K562 (cell line): ENCODE measurements at regions not wholly inside any gene's neighbourhood (a gene's known extent, or its start where the extent isn't known, plus 50 kb on each side); places are given as distances from the start of the nearest gene placed in this dataset.

Experiments used
- AFF1 ChIP-seq, 2 experiments: fragments of 450-650 bp; IDR thresholded peaks; 2 replicates each; pipeline ENCODE4 v1.6.1; 2018; ENCODE audit warnings: mild to moderate bottlenecking in 2 of 2, low read depth in 1 of 2; ENCODE audit not compliant: partially characterized antibody in 2 of 2
- ATF1 ChIP-seq, 2 experiments: fragments of 450-650 bp in 1 of 2; IDR thresholded peaks; 2 replicates each; pipeline ENCODE4 v1.6.1; 2016; ENCODE audit warnings: missing compliant biosample characterization in 1 of 2, missing genetic modification characterization in 1 of 2
- BRF2 ChIP-seq: IDR thresholded peaks from 3 replicates; pipeline ENCODE4 v1.6.1; 2011; ENCODE audit warnings: borderline replicate concordance, mild to moderate bottlenecking; ENCODE audit not compliant: insufficient read length, insufficient read depth
- CBX1 ChIP-seq: sonication (generic); IDR thresholded peaks from 2 replicates; pipeline ENCODE4 v1.6.1; 2016; ENCODE audit warnings: antibody characterized with exemption, low read depth, mild to moderate bottlenecking
- EP300 ChIP-seq: IDR thresholded peaks from 2 replicates; pipeline ENCODE4 v1.6.1; 2012; ENCODE audit warnings: low read length, improper control_type of control experiment
- HMBOX1 ChIP-seq: sonication (generic); IDR thresholded peaks from 2 replicates; pipeline ENCODE4 v1.6.1; 2016
- MAFK ChIP-seq: IDR thresholded peaks from 2 replicates; pipeline ENCODE4 v1.6.1; 2011; ENCODE audit warnings: low read length, improper control_type of control experiment
- PHTF2 ChIP-seq: fragments of 250-450 bp; sonication (Bioruptor Pico); IDR thresholded peaks from 2 replicates; pipeline ENCODE4 v1.5.0; 2021; ENCODE audit warnings: mild to moderate bottlenecking
- RFX5 ChIP-seq: IDR thresholded peaks from 2 replicates; pipeline ENCODE4 v1.6.1; 2011; ENCODE audit warnings: low read depth, mild to moderate bottlenecking, improper control_type of control experiment, low read length
- THAP12 ChIP-seq: fragments of 250-450 bp; sonication (Bioruptor Pico); IDR thresholded peaks from 2 replicates; pipeline ENCODE4 v1.9.0; 2021; ENCODE audit warnings: mild to moderate bottlenecking, inconsistent platforms
- ZFP91 ChIP-seq: sonication (generic); formaldehyde crosslinking; IDR thresholded peaks from 2 replicates; pipeline ENCODE4 v1.8.0; 2022; ENCODE audit warnings: mild to moderate bottlenecking, missing genetic modification reagents
- ZNF174 ChIP-seq: fragments of 250-450 bp; sonication (Bioruptor Pico); IDR thresholded peaks from 2 replicates; pipeline ENCODE4 v1.4.0; 2020; ENCODE audit warnings: mild to moderate bottlenecking
- ZNF707 ChIP-seq: fragments of 250-450 bp; sonication (Bioruptor Pico); conservative IDR thresholded peaks from 2 replicates; pipeline ENCODE4 v1.8.0; 2022; ENCODE audit warnings: inconsistent platforms, mild to moderate bottlenecking, moderate library complexity
- ZNF766 ChIP-seq: fragments of 200-800 bp; sonication (Bioruptor generic); conservative IDR thresholded peaks from 2 replicates; pipeline ENCODE4 v1.6.1; 2016; ENCODE audit warnings: missing genetic modification characterization, missing compliant biosample characterization
- TF ChIP-seq, protein P1 (sequence below): fragments of 250-450 bp; sonication (Bioruptor Pico); IDR thresholded peaks from 2 replicates; pipeline ENCODE4 v1.4.0; 2020; ENCODE audit warnings: mild to moderate bottlenecking, moderate library complexity

- TF ChIP-seq ZFP91 (CRISPR knock-in tag), result no peak
- TF ChIP-seq MAFK, result peak; percentile 40; the same call in 1 of the 2 replicates
- TF ChIP-seq BRF2, result no peak
- TF ChIP-seq THAP12, result no peak
- no peak for TF ChIP-seq HMBOX1
- TF ChIP-seq AFF1 (IDR thresholded peaks at IDR 0.05; ENCODE audit: low read depth in 1 of 2, partially characterized antibody in 2 of 2), result no peak
- TF ChIP-seq CBX1, result no peak
- TF ChIP-seq ZNF766 (CRISPR knock-in tag), result no peak
- no peak for TF ChIP-seq RFX5
- TF ChIP-seq ZNF707 (CRISPR knock-in tag), result no peak
- no peak for TF ChIP-seq ATF1 (CRISPR knock-in tag; IDR thresholded peaks at IDR 0.05)
- peak; percentile 33 for TF ChIP-seq ATF1 (tag; IDR thresholded peaks at IDR 0.05)
- no peak for TF ChIP-seq ZNF174
- TF ChIP-seq, protein P1, sequence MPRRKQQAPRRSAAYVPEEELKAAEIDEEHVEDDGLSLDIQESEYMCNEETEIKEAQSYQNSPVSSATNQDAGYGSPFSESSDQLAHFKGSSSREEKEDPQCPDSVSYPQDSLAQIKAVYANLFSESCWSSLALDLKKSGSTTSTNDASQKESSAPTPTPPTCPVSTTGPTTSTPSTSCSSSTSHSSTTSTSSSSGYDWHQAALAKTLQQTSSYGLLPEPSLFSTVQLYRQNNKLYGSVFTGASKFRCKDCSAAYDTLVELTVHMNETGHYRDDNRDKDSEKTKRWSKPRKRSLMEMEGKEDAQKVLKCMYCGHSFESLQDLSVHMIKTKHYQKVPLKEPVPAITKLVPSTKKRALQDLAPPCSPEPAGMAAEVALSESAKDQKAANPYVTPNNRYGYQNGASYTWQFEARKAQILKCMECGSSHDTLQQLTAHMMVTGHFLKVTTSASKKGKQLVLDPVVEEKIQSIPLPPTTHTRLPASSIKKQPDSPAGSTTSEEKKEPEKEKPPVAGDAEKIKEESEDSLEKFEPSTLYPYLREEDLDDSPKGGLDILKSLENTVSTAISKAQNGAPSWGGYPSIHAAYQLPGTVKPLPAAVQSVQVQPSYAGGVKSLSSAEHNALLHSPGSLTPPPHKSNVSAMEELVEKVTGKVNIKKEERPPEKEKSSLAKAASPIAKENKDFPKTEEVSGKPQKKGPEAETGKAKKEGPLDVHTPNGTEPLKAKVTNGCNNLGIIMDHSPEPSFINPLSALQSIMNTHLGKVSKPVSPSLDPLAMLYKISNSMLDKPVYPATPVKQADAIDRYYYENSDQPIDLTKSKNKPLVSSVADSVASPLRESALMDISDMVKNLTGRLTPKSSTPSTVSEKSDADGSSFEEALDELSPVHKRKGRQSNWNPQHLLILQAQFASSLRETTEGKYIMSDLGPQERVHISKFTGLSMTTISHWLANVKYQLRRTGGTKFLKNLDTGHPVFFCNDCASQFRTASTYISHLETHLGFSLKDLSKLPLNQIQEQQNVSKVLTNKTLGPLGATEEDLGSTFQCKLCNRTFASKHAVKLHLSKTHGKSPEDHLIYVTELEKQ (CRISPR knock-in tag), result no peak
- no peak for TF ChIP-seq PHTF2 (CRISPR knock-in tag)
- TF ChIP-seq EP300, result no peak
Observed at GRCh38 chr10:61001731-61002122, 57.7 kb upstream of the RHOBTB1 start (continued).
